Mesendoderm (in vitro differentiated cells): ENCODE measurements at regions not wholly inside any gene's neighbourhood (a gene's known extent, or its start where the extent isn't known, plus 50 kb on each side); places are given as distances from the start of the nearest gene placed in this dataset.
A peak's percentile ranks its signal among the peaks of the same experiment; 100 is the strongest.

ENCODE experiments used
- DNase-seq: peaks from one replicate; pipeline ENCODE4 v3.0.0; 2013
- H2AK5ac ChIP-seq: 2 replicates; pipeline ENCODE4 v1.6.1; 2013; ENCODE audit warnings: low read length, inconsistent platforms
- H2BK120ac ChIP-seq: 2 replicates; pipeline ENCODE4 v1.6.1; 2013; ENCODE audit warnings: low read depth, mild to moderate bottlenecking, low read length, moderate library complexity, mixed read lengths
- H2BK15ac ChIP-seq: replicated peaks from 2 replicates; pipeline ENCODE4 v1.6.1; 2013; ENCODE audit warnings: low read depth, mild to moderate bottlenecking, moderate library complexity
- H2BK5ac ChIP-seq: 2 replicates; pipeline ENCODE4 v1.6.1; 2013; ENCODE audit warnings: low read length, inconsistent platforms
- H3K18ac ChIP-seq: 2 replicates; pipeline ENCODE4 v1.6.1; 2013; ENCODE audit warnings: mild to moderate bottlenecking, low read length, mixed read lengths
- H3K23ac ChIP-seq: one replicate; pipeline ENCODE4 v1.6.1; 2013; ENCODE audit warnings: low read length
- H3K27ac ChIP-seq: 2 replicates; pipeline ENCODE4 v1.5.1; 2013; ENCODE audit warnings: low read depth, mild to moderate bottlenecking, inconsistent platforms, low read length, moderate library complexity
- H3K27me3 ChIP-seq: 2 replicates; pipeline ENCODE4 v1.6.1; 2013; ENCODE audit warnings: low read length, control low read depth, mild to moderate bottlenecking, inconsistent platforms; ENCODE audit not compliant: insufficient read depth, poor library complexity
- H3K36me3 ChIP-seq: 2 replicates; pipeline ENCODE4 v1.6.1; 2013; ENCODE audit warnings: low read length, inconsistent platforms; ENCODE audit not compliant: control insufficient read depth, insufficient read depth
- H3K4ac ChIP-seq: one replicate; pipeline ENCODE4 v1.6.1; 2013; ENCODE audit warnings: low read depth, mild to moderate bottlenecking, low read length, moderate library complexity
- H3K4me1 ChIP-seq: 2 replicates; pipeline ENCODE4 v1.6.1; 2013; ENCODE audit warnings: low read depth, low read length, inconsistent platforms; ENCODE audit not compliant: control insufficient read depth
- H3K4me2 ChIP-seq: 2 replicates; pipeline ENCODE4 v1.6.1; 2013; ENCODE audit warnings: low read length
- H3K4me3 ChIP-seq: 2 replicates; pipeline ENCODE4 v1.5.1; 2013; ENCODE audit warnings: mild to moderate bottlenecking, low read length
- H3K56ac ChIP-seq: one replicate; pipeline ENCODE4 v1.6.1; 2013; ENCODE audit warnings: low read length
- H3K79me1 ChIP-seq: 2 replicates; pipeline ENCODE4 v1.6.1; 2013; ENCODE audit warnings: low read length, inconsistent platforms
- H3K79me2 ChIP-seq: 2 replicates; pipeline ENCODE4 v1.6.1; 2013; ENCODE audit warnings: mild to moderate bottlenecking, low read length; ENCODE audit not compliant: control insufficient read depth, insufficient read depth
- H3K9ac ChIP-seq: 2 replicates; pipeline ENCODE4 v1.6.1; 2013; ENCODE audit warnings: low read length, inconsistent platforms
- H4K5ac ChIP-seq: one replicate; pipeline ENCODE4 v1.6.1; 2013; ENCODE audit warnings: low read length
- H4K8ac ChIP-seq: one replicate; pipeline ENCODE4 v1.6.1; 2013; ENCODE audit warnings: low read depth, mild to moderate bottlenecking, control low read depth, low read length, moderate library complexity
- WGBS: extraction: QIAGEN DNeasy Blood & Tissue Kit; methylation state at CpG from one replicate; pipeline ENCODE4 v1.1.7; 2013; ENCODE audit warnings: low lambda C conversion rate, missing lambda C conversion rate; ENCODE audit not compliant: insufficient coverage; ENCODE audit errors: extremely low coverage; 5-methylcytosine and 5-hydroxymethylcytosine counted together

DNA sequence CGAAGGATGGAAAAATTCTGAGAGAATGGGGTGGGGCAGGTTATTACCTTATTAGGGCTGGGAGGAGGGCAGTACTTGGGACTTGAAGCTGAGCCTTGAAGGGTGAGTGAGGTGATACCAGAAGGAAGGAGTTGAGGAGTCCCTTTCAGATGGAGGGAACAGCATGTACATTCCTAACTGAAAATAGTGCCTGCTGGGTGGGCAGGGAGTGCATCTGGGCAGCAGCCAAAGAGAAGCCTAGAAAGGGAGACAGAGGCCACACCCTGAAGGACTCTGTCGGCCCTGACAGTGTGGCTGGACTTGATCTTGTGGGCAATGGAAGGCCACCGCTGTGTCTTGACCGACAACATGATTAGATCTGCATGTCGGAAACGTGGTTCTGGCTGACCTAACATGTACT lies 147.6 kb downstream of the NDUFA12 start:
- Histone ChIP-seq H3K18ac (no peak overlapping the region), H2AK5ac (no peak overlapping the region), H2BK120ac (no peak overlapping the region), H3K79me2 (no peaks in the 10 kb centered on the region), H3K27ac (no peak overlapping the region), H3K27me3 (no peaks in the 10 kb centered on the region), H4K5ac (no peak overlapping the region), H4K8ac (no peak overlapping the region), H3K36me3 (no peaks in the 10 kb centered on the region), H2BK15ac (no peak overlapping the region), H2BK5ac (no peak overlapping the region), H3K56ac (no peak overlapping the region), H3K4me2 (no peak overlapping the region), H3K9ac (no peak overlapping the region), H3K23ac (no peak overlapping the region), H3K79me1 (no peaks in the 10 kb centered on the region), H3K4me3 (no peak overlapping the region), H3K4ac (no peak overlapping the region), H3K4me1 (no peaks in the 10 kb centered on the region)
- no CpG with 5 or more reads among the region's 6 CpGs for WGBS
- no peak for DNase-seq

DNA sequence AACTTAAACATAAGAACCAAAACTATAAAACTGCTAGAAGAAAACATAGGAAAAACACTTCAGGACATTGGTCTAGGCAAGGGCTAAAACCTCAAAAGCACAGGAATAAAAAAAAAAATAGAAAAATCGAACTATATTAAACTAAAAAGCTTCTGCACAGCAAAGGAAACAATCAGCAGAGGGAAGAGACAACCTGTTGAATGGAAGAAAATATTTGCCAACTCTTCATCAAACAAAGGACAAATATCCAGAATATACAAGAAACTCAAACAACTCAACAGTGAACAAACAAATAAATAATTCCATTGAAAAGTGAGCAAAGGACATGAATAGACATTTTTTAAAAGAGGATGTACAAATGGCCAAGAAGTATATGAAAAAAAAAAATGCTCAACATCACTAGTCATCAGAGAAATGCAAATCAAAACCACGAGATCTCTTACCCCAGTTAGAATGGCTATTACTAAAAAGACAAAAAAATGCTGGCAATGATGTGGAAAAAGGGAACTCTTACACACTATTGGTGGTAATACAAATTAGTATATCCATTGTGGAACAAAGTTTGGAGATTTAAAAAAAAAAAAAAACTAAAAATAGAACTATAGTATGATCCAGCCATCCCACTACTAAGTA lies 152.0 kb downstream of the NDUFA12 start:
- Histone ChIP-seq H3K79me2 (no peaks in the 10 kb centered on the region), H3K36me3 (no peaks in the 10 kb centered on the region), H3K23ac (no peak overlapping the region), H3K79me1 (no peaks in the 10 kb centered on the region), H2BK120ac (no peak overlapping the region), H3K9ac (no peak overlapping the region), H3K27ac (no peak overlapping the region), H3K27me3 (no peaks in the 10 kb centered on the region), H3K4ac (no peak overlapping the region), H3K4me3 (no peak overlapping the region), H2BK5ac (no peak overlapping the region), H2AK5ac (no peak overlapping the region), H3K4me1 (no peaks in the 10 kb centered on the region), H4K5ac (no peak overlapping the region), H3K18ac (no peak overlapping the region), H3K56ac (no peak overlapping the region), H2BK15ac (no peak overlapping the region), H3K4me2 (no peak overlapping the region), H4K8ac (no peak overlapping the region)
- WGBS, result no CpG with 5 or more reads among the region's 2 CpGs
- DNase-seq, result no peak

DNA sequence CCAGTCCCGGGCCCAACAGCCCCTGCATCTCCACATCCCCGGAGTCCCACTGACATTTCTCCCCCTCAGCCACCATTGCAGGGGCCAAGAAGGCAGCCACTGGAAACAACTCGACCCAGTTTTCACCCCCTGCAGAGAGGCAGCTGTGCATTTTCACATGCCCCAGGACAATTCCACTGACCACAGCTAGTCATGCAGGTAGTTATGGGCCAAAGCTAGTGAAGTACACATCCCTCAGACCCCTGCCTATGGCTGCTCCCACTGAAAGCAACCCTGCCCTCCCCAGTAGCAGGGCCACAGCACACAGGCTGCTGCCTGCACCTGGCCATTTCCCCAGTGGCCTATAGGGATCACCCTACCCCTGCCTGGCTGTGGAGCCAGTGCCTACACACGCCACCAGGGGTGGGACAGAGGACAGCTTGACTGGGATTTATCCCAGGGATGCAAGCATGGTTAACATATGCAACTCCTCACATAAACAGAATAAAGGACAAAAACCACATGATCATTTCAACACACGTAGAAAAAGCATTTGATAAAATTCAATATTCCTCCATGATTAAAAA lies 154.0 kb downstream of the NDUFA12 start:
- Histone ChIP-seq H3K9ac (no peak overlapping the region), H3K23ac (no peak overlapping the region), H4K8ac (no peak overlapping the region), H3K56ac (no peak overlapping the region), H2BK120ac (no peak overlapping the region), H3K27ac (no peak overlapping the region), H2BK15ac (no peak overlapping the region), H4K5ac (no peak overlapping the region), H3K18ac (no peak overlapping the region), H2BK5ac (no peak overlapping the region), H3K27me3 (no peaks in the 10 kb centered on the region), H3K4me2 (no peak overlapping the region), H2AK5ac (no peak overlapping the region), H3K79me2 (no peaks in the 10 kb centered on the region), H3K4ac (no peak overlapping the region), H3K36me3 (no peaks in the 10 kb centered on the region), H3K4me3 (no peak overlapping the region), H3K79me1 (no peaks in the 10 kb centered on the region), H3K4me1 (no peaks in the 10 kb centered on the region)
- no CpG with 5 or more reads among the region's 5 CpGs for WGBS
- peak; percentile 37 for DNase-seq

DNA sequence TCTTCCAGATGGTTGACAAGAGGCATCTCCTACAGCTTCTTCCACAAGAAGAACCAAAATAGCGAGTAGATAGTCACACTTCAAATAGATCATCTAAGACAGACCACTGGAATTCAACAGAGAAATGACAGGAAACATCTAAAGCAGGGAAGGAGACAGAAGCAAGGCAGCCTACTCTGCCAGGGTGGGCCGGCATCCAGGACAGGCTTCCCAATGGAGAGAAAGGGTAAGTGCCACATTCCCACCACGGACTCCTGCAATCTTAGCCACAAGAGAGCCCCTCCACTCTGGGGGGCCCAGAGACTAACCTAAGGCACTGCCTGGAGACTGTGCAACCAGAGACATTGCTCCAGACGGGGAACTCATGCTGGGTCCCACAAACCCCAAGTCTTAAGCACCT lies 154.5 kb downstream of the NDUFA12 start:
- Histone ChIP-seq H3K4me3 (no peak overlapping the region), H3K4me1 (no peaks in the 10 kb centered on the region), H3K79me2 (no peaks in the 10 kb centered on the region), H2BK15ac (no peak overlapping the region), H3K79me1 (no peaks in the 10 kb centered on the region), H3K9ac (no peak overlapping the region), H3K56ac (no peak overlapping the region), H2BK120ac (no peak overlapping the region), H3K4ac (no peak overlapping the region), H3K27ac (no peak overlapping the region), H3K4me2 (no peak overlapping the region), H3K18ac (no peak overlapping the region), H3K27me3 (no peaks in the 10 kb centered on the region), H3K23ac (no peak overlapping the region), H2AK5ac (no peak overlapping the region), H2BK5ac (no peak overlapping the region), H4K5ac (no peak overlapping the region), H4K8ac (no peak overlapping the region), H3K36me3 (no peaks in the 10 kb centered on the region)
- no peak for DNase-seq
- no CpG with 5 or more reads among the region's 4 CpGs for WGBS

DNA sequence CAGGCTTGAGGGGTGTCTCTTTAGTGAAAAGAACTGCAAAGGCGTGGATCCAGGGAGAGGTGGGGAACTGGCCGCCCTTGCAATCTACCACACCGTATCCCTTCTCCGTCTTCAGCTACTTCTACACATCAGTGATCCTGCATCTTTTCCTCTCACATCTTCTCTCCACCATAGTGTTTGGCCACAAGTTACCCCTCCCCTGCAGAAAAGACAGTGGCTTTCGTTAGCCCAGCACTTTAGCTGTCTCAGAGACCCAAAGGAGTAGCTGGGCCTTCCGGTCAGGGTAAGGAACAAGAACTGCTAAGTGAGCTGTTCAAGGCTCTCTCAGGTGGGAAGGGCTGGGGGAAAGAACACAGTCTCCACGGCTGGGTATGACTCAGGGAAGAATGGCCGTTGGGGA lies 158.4 kb downstream of the NDUFA12 start:
- H2BK5ac ChIP-seq, result no peak overlapping the region
- no peak overlapping the region for H3K4ac ChIP-seq
- H3K27ac ChIP-seq, result no peak overlapping the region
- no peak overlapping the region for H4K8ac ChIP-seq
- H3K4me1 ChIP-seq, result no peaks in the 10 kb centered on the region
- no peak overlapping the region for H3K18ac ChIP-seq
- no peak overlapping the region for H3K23ac ChIP-seq
- no peak overlapping the region for H4K5ac ChIP-seq
- no peak overlapping the region for H3K56ac ChIP-seq
- no CpG with 5 or more reads among the region's 8 CpGs for WGBS
- no peaks in the 10 kb centered on the region for H3K27me3 ChIP-seq
- no peak overlapping the region for H3K9ac ChIP-seq
- H3K4me2 ChIP-seq, result no peak overlapping the region
- no peak for DNase-seq
- no peak overlapping the region for H3K4me3 ChIP-seq
- no peak overlapping the region for H2BK15ac ChIP-seq
- no peak overlapping the region for H2AK5ac ChIP-seq
- H3K79me1 ChIP-seq, result no peaks in the 10 kb centered on the region
- H3K79me2 ChIP-seq, result no peaks in the 10 kb centered on the region
- no peak overlapping the region for H2BK120ac ChIP-seq
- H3K36me3 ChIP-seq, result no peaks in the 10 kb centered on the region

DNA sequence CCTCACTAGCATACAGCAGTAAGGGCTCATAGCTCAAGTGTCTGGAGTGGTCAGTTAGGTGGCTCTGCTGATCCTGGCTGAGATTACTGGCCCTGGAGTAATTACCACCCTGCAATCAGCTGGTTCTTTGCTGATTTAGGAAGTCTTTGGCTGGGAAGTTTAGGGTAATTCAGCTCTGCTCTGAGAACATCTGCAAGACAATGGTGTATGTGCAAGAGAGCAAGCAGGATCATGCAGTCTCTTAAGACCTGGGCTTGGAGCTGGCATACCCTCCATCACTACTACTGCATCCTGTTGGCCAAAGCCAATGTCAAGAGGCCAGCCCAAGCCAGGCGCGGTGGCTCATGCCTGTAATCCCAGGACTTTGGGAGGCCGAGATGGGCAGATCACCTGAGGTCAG lies 159.0 kb downstream of the NDUFA12 start:
- H4K5ac ChIP-seq, result no peak overlapping the region
- H3K23ac ChIP-seq, result no peak overlapping the region
- no peak overlapping the region for H2BK5ac ChIP-seq
- H4K8ac ChIP-seq, result no peak overlapping the region
- no peak overlapping the region for H3K56ac ChIP-seq
- no peak overlapping the region for H3K4me2 ChIP-seq
- no peak overlapping the region for H3K9ac ChIP-seq
- H3K4me1 ChIP-seq, result no peaks in the 10 kb centered on the region
- H3K79me2 ChIP-seq, result no peaks in the 10 kb centered on the region
- DNase-seq, result no peak
- H3K36me3 ChIP-seq, result no peaks in the 10 kb centered on the region
- WGBS, result no CpG with 5 or more reads among the region's 3 CpGs
- H3K4ac ChIP-seq, result no peak overlapping the region
- no peak overlapping the region for H2BK15ac ChIP-seq
- H2AK5ac ChIP-seq, result no peak overlapping the region
- H3K27me3 ChIP-seq, result no peaks in the 10 kb centered on the region
- no peak overlapping the region for H3K4me3 ChIP-seq
- no peak overlapping the region for H3K18ac ChIP-seq
- no peak overlapping the region for H3K27ac ChIP-seq
- H2BK120ac ChIP-seq, result no peak overlapping the region
- no peaks in the 10 kb centered on the region for H3K79me1 ChIP-seq
